Liver (tissue), 8 donors: ENCODE measurements at regions not wholly inside any gene's neighbourhood (a gene's known extent, or its start where the extent isn't known, plus 50 kb on each side); places are given as distances from the start of the nearest gene placed in this dataset.

Experiments used
- DNase-seq: peaks from one replicate; pipeline ENCODE4 v3.0.0-alpha.2; 2017; ENCODE audit warnings: low spot score
- H3K27ac ChIP-seq, 2 donors: one replicate each; pipeline ENCODE4 v1.7.0; 2013; ENCODE audit warnings: inconsistent platforms in 2 of 2, low read length in 2 of 2, control low read depth in 1 of 2, low read depth in 1 of 2, mild to moderate bottlenecking in 1 of 2
- H3K27me3 ChIP-seq, 4 donors: one replicate each; pipeline versions ENCODE4 v1.6.1 to v1.7.0; 2013; ENCODE audit warnings: low read length in 3 of 4, inconsistent platforms in 1 of 4, mild to moderate bottlenecking in 1 of 4, moderate library complexity in 1 of 4; ENCODE audit not compliant: control insufficient read depth in 4 of 4, insufficient read depth in 4 of 4
- H3K36me3 ChIP-seq, 4 donors: one replicate each; pipeline versions ENCODE4 v1.6.1 to v1.7.0; 2013; ENCODE audit warnings: low read length in 3 of 4, mild to moderate bottlenecking in 3 of 4, low read depth in 1 of 4, moderate library complexity in 1 of 4; ENCODE audit not compliant: control insufficient read depth in 4 of 4, insufficient read depth in 3 of 4
- H3K4me1 ChIP-seq, 4 donors: one replicate each; pipeline versions ENCODE4 v1.6.1 to v1.7.0; 2013; ENCODE audit warnings: low read length in 3 of 4, mild to moderate bottlenecking in 3 of 4, moderate library complexity in 1 of 4; ENCODE audit not compliant: control insufficient read depth in 4 of 4, insufficient read depth in 4 of 4
- H3K4me3 ChIP-seq, 3 donors: one replicate each; pipeline versions ENCODE4 v1.6.1 to v1.7.0; 2013; ENCODE audit warnings: low read length in 3 of 3, control low read depth in 1 of 3, low read depth in 1 of 3, mild to moderate bottlenecking in 1 of 3
- H3K9ac ChIP-seq, 2 donors: one replicate each; pipeline ENCODE4 v1.7.0; 2013; ENCODE audit warnings: low read length in 2 of 2, mild to moderate bottlenecking in 2 of 2, moderate library complexity in 2 of 2, control low read depth in 1 of 2, low read depth in 1 of 2
- H3K9me3 ChIP-seq, 4 donors: one replicate each; pipeline versions ENCODE4 v1.6.1 to v1.7.0; 2013; ENCODE audit warnings: low read length in 3 of 4; ENCODE audit not compliant: control insufficient read depth in 4 of 4
- ATF3 ChIP-seq: IDR thresholded peaks from 2 replicates; pipeline ENCODE4 v1.6.1; 2016; ENCODE audit warnings: antibody characterized with exemption
- EGR1 ChIP-seq, 2 donors: IDR thresholded peaks; 2 replicates each; pipeline ENCODE4 v1.6.1; 2016 to 2018; ENCODE audit warnings: antibody characterized with exemption in 2 of 2, low read depth in 2 of 2
- FOXA1 ChIP-seq: IDR thresholded peaks from 2 replicates; pipeline ENCODE4 v1.6.1; 2016; ENCODE audit warnings: antibody characterized with exemption
- FOXA2 ChIP-seq: IDR thresholded peaks from 2 replicates; pipeline ENCODE4 v1.6.1; 2016; ENCODE audit warnings: antibody characterized with exemption
- GABPA ChIP-seq, 2 donors: IDR thresholded peaks in 1 of 2; conservative IDR thresholded peaks in 1 of 2; 2 replicates each; pipeline ENCODE4 v1.6.1; 2016; ENCODE audit warnings: antibody characterized with exemption in 2 of 2, mild to moderate bottlenecking in 1 of 2, moderate library complexity in 1 of 2
- HNF4A ChIP-seq, 2 donors: conservative IDR thresholded peaks; 2 replicates each; pipeline ENCODE4 v1.6.1; 2016; ENCODE audit warnings: antibody characterized with exemption in 2 of 2, mild to moderate bottlenecking in 2 of 2
- HNF4G ChIP-seq: IDR thresholded peaks from 2 replicates; pipeline ENCODE4 v1.6.1; 2016; ENCODE audit warnings: antibody characterized with exemption
- JUND ChIP-seq, 2 donors: IDR thresholded peaks; 2 replicates each; pipeline ENCODE4 v1.6.1; 2016; ENCODE audit warnings: antibody characterized with exemption in 2 of 2
- MAX ChIP-seq: IDR thresholded peaks from 2 replicates; pipeline ENCODE4 v1.6.1; 2016; ENCODE audit warnings: antibody characterized with exemption
- NR2F2 ChIP-seq: IDR thresholded peaks from 2 replicates; pipeline ENCODE4 v1.6.1; 2016; ENCODE audit warnings: antibody characterized with exemption
- RAD21 ChIP-seq, 2 donors: IDR thresholded peaks; 2 replicates each; pipeline ENCODE4 v1.6.1; 2016; ENCODE audit warnings: antibody characterized with exemption in 2 of 2, mild to moderate bottlenecking in 2 of 2
- REST ChIP-seq: IDR thresholded peaks from 2 replicates; pipeline ENCODE4 v1.6.1; 2016; ENCODE audit warnings: antibody characterized with exemption, mild to moderate bottlenecking
- RXRA ChIP-seq, 2 donors: IDR thresholded peaks; 2 replicates each; pipeline ENCODE4 v1.6.1; 2017 to 2018; ENCODE audit warnings: antibody characterized with exemption in 2 of 2, mild to moderate bottlenecking in 1 of 2
- SP1 ChIP-seq: IDR thresholded peaks from 2 replicates; pipeline ENCODE4 v1.6.1; 2018; ENCODE audit warnings: antibody characterized with exemption, mild to moderate bottlenecking
- TAF1 ChIP-seq: conservative IDR thresholded peaks from 2 replicates; pipeline ENCODE4 v1.6.1; 2016; ENCODE audit warnings: antibody characterized with exemption, mild to moderate bottlenecking
- YY1 ChIP-seq: IDR thresholded peaks from 2 replicates; pipeline ENCODE4 v1.6.1; 2016; ENCODE audit warnings: antibody characterized with exemption, mild to moderate bottlenecking
- ZBTB33 ChIP-seq: IDR thresholded peaks from 2 replicates; pipeline ENCODE4 v1.6.1; 2016; ENCODE audit warnings: antibody characterized with exemption
- WGBS: extraction: QIAGEN DNeasy Blood & Tissue Kit; methylation state at CpG from one replicate; pipeline ENCODE4 v1.1.7; 2013; 5-methylcytosine and 5-hydroxymethylcytosine counted together
- TF ChIP-seq, protein P1 (sequence below): fragments of 150-350 bp; IDR thresholded peaks from 2 replicates; pipeline ENCODE4 v1.5.1; 2017; ENCODE audit warnings: improper control_type of control experiment, low read depth, low read length; ENCODE audit not compliant: missing input control
- donor health status: healthy.
- donor health status: healthy.
- donor health status: healthy.
- donor health status: healthy.
- donor health status: healthy.

- Histone ChIP-seq H3K36me3 (no peaks in the 10 kb centered on the region), H3K27ac (no peak overlapping the region), H3K27me3 (no peaks in the 10 kb centered on the region), H3K9ac (no peak overlapping the region), H3K4me3 (no peak overlapping the region), H3K9me3 (no peaks in the 10 kb centered on the region), H3K4me1 (no peaks in the 10 kb centered on the region)
- WGBS, result 40% methylated on average over 4 of the region's 4 CpGs
- TF ChIP-seq GABPA (IDR thresholded peaks at IDR 0.05 in 1 of 2, conservative IDR thresholded peaks at IDR 0.05 in 1 of 2) (no peak), JUND (IDR thresholded peaks at IDR 0.05) (no peak), ATF3 (no peak), HNF4A (conservative IDR thresholded peaks at IDR 0.05) (no peak), SP1 (no peak), NR2F2 (no peak), YY1 (no peak), REST (no peak), FOXA1 (no peak), MAX (no peak), RAD21 (IDR thresholded peaks at IDR 0.05) (no peak), EGR1 (IDR thresholded peaks at IDR 0.05; ENCODE audit: low read depth in 2 of 2) (no peak), HNF4G (no peak), FOXA2 (no peak), ZBTB33 (no peak), RXRA (IDR thresholded peaks at IDR 0.05) (no peak), TAF1 (no peak)
- TF ChIP-seq, protein P1, sequence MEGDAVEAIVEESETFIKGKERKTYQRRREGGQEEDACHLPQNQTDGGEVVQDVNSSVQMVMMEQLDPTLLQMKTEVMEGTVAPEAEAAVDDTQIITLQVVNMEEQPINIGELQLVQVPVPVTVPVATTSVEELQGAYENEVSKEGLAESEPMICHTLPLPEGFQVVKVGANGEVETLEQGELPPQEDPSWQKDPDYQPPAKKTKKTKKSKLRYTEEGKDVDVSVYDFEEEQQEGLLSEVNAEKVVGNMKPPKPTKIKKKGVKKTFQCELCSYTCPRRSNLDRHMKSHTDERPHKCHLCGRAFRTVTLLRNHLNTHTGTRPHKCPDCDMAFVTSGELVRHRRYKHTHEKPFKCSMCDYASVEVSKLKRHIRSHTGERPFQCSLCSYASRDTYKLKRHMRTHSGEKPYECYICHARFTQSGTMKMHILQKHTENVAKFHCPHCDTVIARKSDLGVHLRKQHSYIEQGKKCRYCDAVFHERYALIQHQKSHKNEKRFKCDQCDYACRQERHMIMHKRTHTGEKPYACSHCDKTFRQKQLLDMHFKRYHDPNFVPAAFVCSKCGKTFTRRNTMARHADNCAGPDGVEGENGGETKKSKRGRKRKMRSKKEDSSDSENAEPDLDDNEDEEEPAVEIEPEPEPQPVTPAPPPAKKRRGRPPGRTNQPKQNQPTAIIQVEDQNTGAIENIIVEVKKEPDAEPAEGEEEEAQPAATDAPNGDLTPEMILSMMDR, result no peak
- no peak for DNase-seq
Observed at GRCh38 chr13:84845907-84846619, 953.2 kb downstream of the SLITRK6 start.
